GM18870 (cell line): ENCODE measurements at regions not wholly inside any gene's neighbourhood (a gene's known extent, or its start where the extent isn't known, plus 50 kb on each side); places are given as distances from the start of the nearest gene placed in this dataset.
"Not testable (repeated sequence)": the region's sequence is repeated elsewhere in the genome, so short reads cannot be mapped to it uniquely, and the experiment has no call there.

Experiments
- ATAC-seq: cut with Tn5 transposase; IDR thresholded peaks from one replicate; pipeline ENCODE4 v1.9.1; 2021; ENCODE audit warnings: moderate library complexity; ENCODE audit not compliant: unreplicated experiment

- no peak for ATAC-seq
Measured at GRCh38 chr13:43946281-43946680, 66.6 kb downstream of the LACC1 start.

DNA sequence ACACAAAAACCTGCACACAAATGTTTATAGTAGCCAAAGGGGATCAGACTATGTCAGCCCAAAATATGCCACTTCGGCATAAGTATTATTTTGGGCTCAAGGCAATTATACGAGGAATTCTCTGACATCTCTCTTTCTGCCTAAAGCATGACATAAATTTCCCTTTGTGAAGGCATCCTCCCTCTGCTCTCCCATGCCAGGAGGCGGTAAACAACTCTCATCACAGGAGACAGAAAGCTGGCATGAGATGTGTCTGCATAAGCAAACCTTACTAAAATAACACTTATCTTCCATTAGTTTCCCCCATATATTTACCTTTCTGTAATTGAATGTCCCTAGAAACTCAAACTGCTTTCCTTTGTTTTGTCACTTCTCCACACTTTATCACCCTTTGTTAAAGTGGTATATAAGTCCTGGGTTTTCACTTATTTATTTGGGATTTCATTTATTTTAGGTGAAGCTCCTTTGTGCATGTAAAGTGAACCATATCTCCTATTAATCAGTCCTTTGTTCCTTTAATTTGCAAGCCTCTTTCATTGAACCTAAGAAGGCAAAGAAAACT, 68.3 kb downstream of the LACC1 start:
- ATAC-seq = no peak

GRCh38 chr13:43953370-43953769, 73.7 kb downstream of the LACC1 start:
- no peak for ATAC-seq

DNA sequence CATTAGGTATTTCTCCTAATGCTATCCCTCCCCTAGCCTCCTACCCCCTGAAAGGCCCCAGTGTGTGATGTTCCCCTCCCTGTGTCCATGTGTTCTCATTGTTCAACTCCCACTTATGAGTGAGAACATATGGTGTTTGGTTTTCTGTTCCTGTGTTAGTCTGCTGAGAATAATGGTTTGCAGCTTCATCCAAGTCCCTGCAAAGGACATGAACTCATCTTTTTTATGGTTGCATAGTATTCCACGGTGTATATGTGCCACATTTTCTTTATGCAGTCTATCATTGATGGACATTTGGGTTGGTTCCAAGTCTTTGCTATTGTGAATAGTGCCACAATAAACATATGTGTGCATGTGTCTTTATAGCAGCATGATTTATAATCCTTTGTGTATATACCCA, 77.3 kb downstream of the LACC1 start:
- ATAC-seq = not testable (repeated sequence)

GRCh38 chr13:43959291-43959690, 79.6 kb downstream of the LACC1 start:
- ATAC-seq = no peak

GRCh38 chr13:43961909-43962308, 82.2 kb downstream of the LACC1 start:
- ATAC-seq = no peak

- ATAC-seq = no peak
Measured at GRCh38 chr13:43963726-43964125, 84.0 kb downstream of the LACC1 start.

GRCh38 chr13:43964698-43965458, 85.2 kb downstream of the LACC1 start:
- no peak for ATAC-seq

DNA sequence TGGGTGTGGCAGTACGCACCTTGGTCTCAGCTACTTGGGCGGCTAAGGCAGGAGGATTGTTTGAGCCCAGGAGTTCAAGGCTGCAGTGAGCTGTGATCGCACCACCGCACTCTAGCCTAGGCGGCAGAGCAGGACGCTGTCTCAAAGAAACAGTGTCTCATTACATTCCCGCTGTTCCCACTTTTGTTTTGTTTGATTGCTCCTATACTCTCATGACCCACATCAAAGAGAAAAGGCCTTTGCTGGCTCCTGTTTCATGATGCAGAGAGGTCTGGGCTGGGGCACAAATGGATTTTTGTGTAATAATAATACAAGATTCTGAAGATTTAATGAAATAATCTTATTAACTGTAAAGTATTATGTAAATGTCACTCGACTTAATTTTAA, 85.7 kb downstream of the LACC1 start:
- no peak for ATAC-seq

DNA sequence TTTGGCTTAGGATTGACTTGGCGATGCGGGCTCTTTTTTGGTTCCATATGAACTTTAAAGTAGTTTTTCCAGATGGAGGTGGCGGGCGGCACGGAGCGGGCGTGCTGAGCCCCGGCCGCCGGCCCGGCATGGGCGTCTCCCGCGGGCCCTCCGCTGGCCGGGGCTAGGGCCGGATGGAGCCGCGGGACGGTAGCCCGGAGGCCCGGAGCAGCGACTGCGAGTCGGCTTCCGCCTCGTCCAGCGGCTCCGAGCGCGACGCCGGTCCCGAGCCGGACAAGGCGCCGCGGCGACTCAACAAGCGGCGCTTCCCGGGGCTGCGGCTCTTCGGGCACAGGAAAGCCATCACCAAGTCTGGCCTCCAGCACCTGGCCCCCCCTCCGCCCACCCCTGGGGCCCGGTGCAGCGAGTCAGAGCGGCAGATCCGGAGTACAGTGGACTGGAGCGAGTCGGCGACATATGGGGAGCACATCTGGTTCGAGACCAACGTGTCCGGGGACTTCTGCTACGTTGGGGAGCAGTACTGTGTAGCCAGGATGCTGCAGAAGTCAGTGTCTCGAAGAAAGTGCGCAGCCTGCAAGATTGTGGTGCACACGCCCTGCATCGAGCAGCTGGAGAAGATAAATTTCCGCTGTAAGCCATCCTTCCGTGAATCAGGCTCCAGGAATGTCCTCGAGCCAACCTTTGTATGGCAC, 88.7 kb downstream of the LACC1 start:
- not testable (repeated sequence) for ATAC-seq

GRCh38 chr13:43968943-43969690, 89.4 kb downstream of the LACC1 start:
- not testable (repeated sequence) for ATAC-seq

DNA sequence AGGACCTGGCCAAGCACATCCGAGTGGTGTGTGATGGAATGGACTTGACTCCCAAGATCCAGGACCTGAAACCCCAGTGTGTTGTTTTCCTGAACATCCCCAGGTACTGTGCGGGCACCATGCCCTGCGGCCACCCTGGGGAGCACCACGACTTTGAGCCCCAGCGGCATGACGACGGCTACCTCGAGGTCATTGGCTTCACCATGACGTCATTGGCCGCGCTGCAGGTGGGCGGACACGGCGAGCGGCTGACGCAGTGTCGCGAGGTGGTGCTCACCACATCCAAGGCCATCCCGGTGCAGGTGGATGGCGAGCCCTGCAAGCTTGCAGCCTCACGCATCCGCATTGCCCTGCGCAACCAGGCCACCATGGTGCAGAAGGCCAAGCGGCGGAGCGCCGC, 90.2 kb downstream of the LACC1 start:
- not testable (repeated sequence) for ATAC-seq

DNA sequence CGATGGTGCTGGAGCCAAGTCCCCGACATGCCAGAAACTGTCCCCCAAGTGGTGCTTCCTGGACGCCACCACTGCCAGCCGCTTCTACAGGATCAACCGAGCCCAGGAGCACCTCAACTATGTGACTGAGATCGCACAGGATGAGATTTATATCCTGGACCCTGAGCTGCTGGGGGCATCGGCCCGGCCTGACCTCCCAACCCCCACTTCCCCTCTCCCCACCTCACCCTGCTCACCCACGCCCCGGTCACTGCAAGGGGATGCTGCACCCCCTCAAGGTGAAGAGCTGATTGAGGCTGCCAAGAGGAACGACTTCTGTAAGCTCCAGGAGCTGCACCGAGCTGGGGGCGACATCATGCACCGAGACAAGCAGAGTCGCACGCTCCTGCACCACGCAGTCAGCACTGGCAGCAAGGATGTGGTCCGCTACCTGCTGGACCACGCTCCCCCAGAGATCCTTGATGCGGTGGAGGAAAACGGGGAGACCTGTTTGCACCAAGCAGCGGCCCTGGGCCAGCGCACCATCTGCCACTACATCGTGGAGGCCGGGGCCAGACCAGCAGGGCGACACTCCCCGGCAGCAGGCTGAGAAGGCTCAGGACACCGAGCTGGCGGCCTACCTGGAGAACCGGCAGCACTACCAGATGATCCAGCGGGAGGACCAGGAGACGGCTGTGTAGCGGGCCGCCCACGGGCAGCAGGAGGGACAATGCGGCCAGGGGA, 91.0 kb downstream of the LACC1 start:
- not testable (repeated sequence) for ATAC-seq

DNA sequence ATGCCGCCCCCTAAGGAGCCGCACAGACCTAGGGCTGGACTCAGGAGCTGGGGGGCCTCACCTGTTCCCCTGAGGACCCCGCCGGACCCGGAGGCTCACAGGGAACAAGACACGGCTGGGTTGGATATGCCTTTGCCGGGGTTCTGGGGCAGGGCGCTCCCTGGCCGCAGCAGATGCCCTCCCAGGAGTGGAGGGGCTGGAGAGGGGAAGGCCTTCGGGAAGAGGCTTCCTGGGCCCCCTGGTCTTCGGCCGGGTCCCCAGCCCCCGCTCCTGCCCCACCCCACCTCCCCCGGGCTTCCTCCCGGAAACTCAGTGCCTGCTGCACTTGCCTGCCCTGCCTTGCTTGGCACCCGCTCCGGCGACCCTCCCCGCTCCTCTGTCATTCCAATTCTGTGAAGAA, 91.6 kb downstream of the LACC1 start:
- not testable (repeated sequence) for ATAC-seq

DNA sequence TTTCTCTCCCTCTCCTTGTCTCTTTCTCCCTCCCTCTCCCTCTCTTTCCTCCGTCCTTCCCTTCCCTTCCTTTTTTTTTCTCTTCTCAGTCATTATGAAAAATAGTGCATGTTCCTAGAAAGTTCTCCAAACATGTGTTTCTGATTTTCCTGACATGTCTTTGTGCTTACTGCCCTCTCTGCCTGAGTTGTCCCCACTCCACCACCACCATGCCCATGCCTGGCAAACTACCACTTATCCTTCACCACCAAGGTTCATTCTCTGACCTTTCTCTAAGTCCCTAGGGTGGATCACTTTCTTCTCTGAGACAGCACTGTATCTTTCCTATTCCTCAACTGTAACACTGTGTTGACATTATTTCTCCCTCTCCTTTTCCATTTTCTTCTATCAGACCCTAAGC, 98.2 kb downstream of the LACC1 start:
- no peak for ATAC-seq

GRCh38 chr13:43978688-43979087, 99.0 kb downstream of the LACC1 start:
- no peak for ATAC-seq

GRCh38 chr13:43979492-43979891, 99.8 kb downstream of the LACC1 start:
- no peak for ATAC-seq

DNA sequence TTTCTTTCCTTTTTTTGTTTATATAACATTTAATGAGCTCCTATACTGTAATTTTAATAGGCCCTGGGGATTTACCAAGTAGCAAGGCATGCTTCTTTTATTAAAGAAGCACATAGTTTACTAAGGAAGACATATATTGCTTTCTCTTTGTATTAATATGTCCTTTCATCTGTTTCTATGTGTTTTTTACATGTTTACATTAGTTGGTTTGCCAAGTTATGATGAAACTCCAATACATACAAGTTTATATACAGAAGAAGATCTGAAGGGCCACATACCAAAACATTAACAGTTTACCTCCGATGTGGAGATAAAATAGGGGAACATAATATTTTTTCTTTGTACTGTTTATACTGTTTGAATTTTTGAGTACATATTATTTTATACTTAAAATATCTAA, 100.9 kb downstream of the LACC1 start:
- ATAC-seq = no peak

DNA sequence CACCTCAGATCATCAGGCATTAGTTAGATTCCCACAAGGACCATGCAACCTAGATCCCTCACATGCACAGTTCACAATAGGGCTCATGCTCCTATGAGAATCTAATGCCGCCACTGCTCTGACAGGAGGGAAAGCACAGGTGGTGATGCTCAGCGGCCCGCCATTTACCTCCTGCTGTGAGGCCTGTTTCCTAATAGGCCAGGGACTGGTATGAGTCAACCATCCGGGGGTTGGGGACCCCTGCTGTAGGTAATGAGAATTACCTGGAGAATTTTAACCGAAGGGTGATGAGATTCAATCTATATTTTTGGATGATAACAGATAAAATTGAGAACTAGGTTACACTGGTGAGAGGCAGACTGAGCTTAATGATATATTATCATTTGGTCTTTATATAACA, 101.4 kb downstream of the LACC1 start:
- ATAC-seq = no peak

- no peak for ATAC-seq
Measured at GRCh38 chr13:43981512-43982301, 102.0 kb downstream of the LACC1 start.
